SK-N-SH treated with all-trans-retinoic acid at 6 μM for 48 hours (cell line): ENCODE measurements at regions not wholly inside any gene's neighbourhood (a gene's known extent, or its start where the extent isn't known, plus 50 kb on each side); places are given as distances from the start of the nearest gene placed in this dataset.

Experiments
- ARNTL ChIP-seq: fragments of 450-650 bp; formaldehyde crosslinking; IDR thresholded peaks from 2 replicates; pipeline ENCODE4 v1.5.0; 2020; ENCODE audit warnings: low read depth, mild to moderate bottlenecking, moderate library complexity, borderline replicate concordance
- BACH2 ChIP-seq: fragments of 250-450 bp; sonication (Bioruptor Pico); IDR thresholded peaks from 2 replicates; pipeline ENCODE4 v1.9.0; 2021; ENCODE audit warnings: mild to moderate bottlenecking, borderline replicate concordance
- CSDC2 ChIP-seq: fragments of 250-450 bp; sonication (Bioruptor Pico); IDR thresholded peaks from 2 replicates; pipeline ENCODE4 v1.5.0; 2020; ENCODE audit warnings: mild to moderate bottlenecking, moderate library complexity
- ESRRG ChIP-seq: fragments of 250-450 bp; sonication (Bioruptor Pico); IDR thresholded peaks from 2 replicates; pipeline ENCODE4 v1.6.1; 2021; ENCODE audit warnings: mild to moderate bottlenecking
- RARB ChIP-seq: fragments of 250-450 bp; sonication (Bioruptor Pico); IDR thresholded peaks from 2 replicates; pipeline ENCODE4 v1.8.0; 2021; ENCODE audit warnings: mild to moderate bottlenecking, moderate library complexity
- SNAI2 ChIP-seq: fragments of 250-450 bp; sonication (Bioruptor Pico); IDR thresholded peaks from 2 replicates; pipeline ENCODE4 v1.5.0; 2020; ENCODE audit warnings: mild to moderate bottlenecking, moderate library complexity
- ZC3H10 ChIP-seq: fragments of 250-450 bp; sonication (Bioruptor Pico); IDR thresholded peaks from 2 replicates; pipeline ENCODE4 v1.5.1; 2021; ENCODE audit warnings: mild to moderate bottlenecking, moderate library complexity
- ZFP30 ChIP-seq: fragments of 450-650 bp; formaldehyde crosslinking; IDR thresholded peaks from 2 replicates; pipeline ENCODE4 v1.5.0; 2022; ENCODE audit warnings: mild to moderate bottlenecking, moderate library complexity
- ZNF8 ChIP-seq: fragments of 450-650 bp; formaldehyde crosslinking; IDR thresholded peaks from 2 replicates; pipeline ENCODE4 v1.5.0; 2020; ENCODE audit warnings: mild to moderate bottlenecking, moderate library complexity
- TF ChIP-seq, protein P1 (sequence below): fragments of 250-450 bp; sonication (Bioruptor Pico); IDR thresholded peaks from 2 replicates; pipeline ENCODE4 v1.5.1; 2020; ENCODE audit warnings: low read depth, mild to moderate bottlenecking, moderate library complexity
- TF ChIP-seq, protein P2 (sequence below): fragments of 250-450 bp; sonication (Bioruptor Pico); IDR thresholded peaks from 2 replicates; pipeline ENCODE4 v1.8.0; 2020; ENCODE audit warnings: mild to moderate bottlenecking, moderate library complexity, borderline replicate concordance
- TF ChIP-seq, protein P3 (sequence below): fragments of 250-450 bp; sonication (Bioruptor Pico); IDR thresholded peaks from 2 replicates; pipeline ENCODE4 v1.8.0; 2021; ENCODE audit warnings: low read depth, mild to moderate bottlenecking, moderate library complexity, borderline replicate concordance

DNA sequence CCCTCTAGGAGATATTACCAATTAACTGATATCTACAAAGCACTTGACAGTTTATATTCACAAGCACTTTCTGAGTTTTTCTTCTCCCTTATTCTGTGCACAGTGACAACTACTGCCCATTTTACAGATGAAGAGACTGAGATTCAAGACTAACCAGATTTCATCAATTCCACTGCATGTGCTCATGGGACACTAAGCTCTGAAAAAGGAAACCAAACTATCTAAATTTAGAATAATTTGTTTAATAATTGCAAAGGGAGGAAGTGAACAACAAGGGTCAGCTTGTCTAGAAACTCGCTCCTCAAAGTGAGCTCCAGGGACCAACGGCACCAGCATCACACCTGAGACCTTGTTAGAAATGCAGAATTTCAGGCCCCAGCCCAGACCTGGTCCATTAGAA lies 50.8 kb upstream of the MYLIP start:
- TF ChIP-seq, protein P1, sequence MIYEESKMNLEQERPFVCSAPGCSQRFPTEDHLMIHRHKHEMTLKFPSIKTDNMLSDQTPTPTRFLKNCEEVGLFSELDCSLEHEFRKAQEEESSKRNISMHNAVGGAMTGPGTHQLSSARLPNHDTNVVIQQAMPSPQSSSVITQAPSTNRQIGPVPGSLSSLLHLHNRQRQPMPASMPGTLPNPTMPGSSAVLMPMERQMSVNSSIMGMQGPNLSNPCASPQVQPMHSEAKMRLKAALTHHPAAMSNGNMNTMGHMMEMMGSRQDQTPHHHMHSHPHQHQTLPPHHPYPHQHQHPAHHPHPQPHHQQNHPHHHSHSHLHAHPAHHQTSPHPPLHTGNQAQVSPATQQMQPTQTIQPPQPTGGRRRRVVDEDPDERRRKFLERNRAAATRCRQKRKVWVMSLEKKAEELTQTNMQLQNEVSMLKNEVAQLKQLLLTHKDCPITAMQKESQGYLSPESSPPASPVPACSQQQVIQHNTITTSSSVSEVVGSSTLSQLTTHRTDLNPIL, result no peak
- TF ChIP-seq ZFP30 (CRISPR knock-in tag), result no peak
- TF ChIP-seq, protein P2, sequence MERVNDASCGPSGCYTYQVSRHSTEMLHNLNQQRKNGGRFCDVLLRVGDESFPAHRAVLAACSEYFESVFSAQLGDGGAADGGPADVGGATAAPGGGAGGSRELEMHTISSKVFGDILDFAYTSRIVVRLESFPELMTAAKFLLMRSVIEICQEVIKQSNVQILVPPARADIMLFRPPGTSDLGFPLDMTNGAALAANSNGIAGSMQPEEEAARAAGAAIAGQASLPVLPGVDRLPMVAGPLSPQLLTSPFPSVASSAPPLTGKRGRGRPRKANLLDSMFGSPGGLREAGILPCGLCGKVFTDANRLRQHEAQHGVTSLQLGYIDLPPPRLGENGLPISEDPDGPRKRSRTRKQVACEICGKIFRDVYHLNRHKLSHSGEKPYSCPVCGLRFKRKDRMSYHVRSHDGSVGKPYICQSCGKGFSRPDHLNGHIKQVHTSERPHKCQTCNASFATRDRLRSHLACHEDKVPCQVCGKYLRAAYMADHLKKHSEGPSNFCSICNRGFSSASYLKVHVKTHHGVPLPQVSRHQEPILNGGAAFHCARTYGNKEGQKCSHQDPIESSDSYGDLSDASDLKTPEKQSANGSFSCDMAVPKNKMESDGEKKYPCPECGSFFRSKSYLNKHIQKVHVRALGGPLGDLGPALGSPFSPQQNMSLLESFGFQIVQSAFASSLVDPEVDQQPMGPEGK (CRISPR knock-in tag), result no peak
- no peak for TF ChIP-seq SNAI2 (CRISPR knock-in tag)
- no peak for TF ChIP-seq ZC3H10 (CRISPR knock-in tag)
- no peak for TF ChIP-seq ZNF8
- no peak for TF ChIP-seq BACH2 (CRISPR knock-in tag)
- no peak for TF ChIP-seq ARNTL (CRISPR knock-in tag)
- no peak for TF ChIP-seq ESRRG (CRISPR knock-in tag)
- TF ChIP-seq, protein P3, sequence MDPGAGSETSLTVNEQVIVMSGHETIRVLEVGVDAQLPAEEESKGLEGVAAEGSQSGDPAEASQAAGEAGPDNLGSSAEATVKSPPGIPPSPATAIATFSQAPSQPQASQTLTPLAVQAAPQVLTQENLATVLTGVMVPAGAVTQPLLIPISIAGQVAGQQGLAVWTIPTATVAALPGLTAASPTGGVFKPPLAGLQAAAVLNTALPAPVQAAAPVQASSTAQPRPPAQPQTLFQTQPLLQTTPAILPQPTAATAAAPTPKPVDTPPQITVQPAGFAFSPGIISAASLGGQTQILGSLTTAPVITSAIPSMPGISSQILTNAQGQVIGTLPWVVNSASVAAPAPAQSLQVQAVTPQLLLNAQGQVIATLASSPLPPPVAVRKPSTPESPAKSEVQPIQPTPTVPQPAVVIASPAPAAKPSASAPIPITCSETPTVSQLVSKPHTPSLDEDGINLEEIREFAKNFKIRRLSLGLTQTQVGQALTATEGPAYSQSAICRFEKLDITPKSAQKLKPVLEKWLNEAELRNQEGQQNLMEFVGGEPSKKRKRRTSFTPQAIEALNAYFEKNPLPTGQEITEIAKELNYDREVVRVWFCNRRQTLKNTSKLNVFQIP, result no peak
- no peak for TF ChIP-seq RARB (CRISPR knock-in tag)
- no peak for TF ChIP-seq CSDC2 (CRISPR knock-in tag)
